ENCODE measurements at regions not wholly inside any gene's neighbourhood (a gene's known extent, or its start where the extent isn't known, plus 50 kb on each side); places are given as distances from the start of the nearest gene placed in this dataset.

GRCh38 chr9:95724253-95724991, 151.1 kb upstream of the ERCC6L2 start (continued):
- TF ChIP-seq AKAP8 (CRISPR knock-in tag; IDR thresholded peaks at IDR 0.05) (no peak), KDM4B (CRISPR knock-in tag; IDR thresholded peaks at IDR 0.05) (no peak), CREB1 (IDR thresholded peaks at IDR 0.05) (no peak), CREB1 (CRISPR knock-in tag; IDR thresholded peaks at IDR 0.05) (no peak), NR0B2 (CRISPR knock-in tag; IDR thresholded peaks at IDR 0.05) (no peak), NR2F2 (IDR thresholded peaks at IDR 0.05; ENCODE audit: borderline replicate concordance, low read depth) (peak; percentile 43; the same call in 1 of the 2 replicates), ZBTB33 (CRISPR knock-in tag; IDR thresholded peaks at IDR 0.05) (peak; percentile 39; the same call in 1 of the 2 replicates), ZNF687 (CRISPR knock-in tag; IDR thresholded peaks at IDR 0.05) (no peak), ZNF460 (CRISPR knock-in tag; IDR thresholded peaks at IDR 0.05; ENCODE audit: borderline replicate concordance) (no peak), AKNA (CRISPR knock-in tag; IDR thresholded peaks at IDR 0.05; ENCODE audit: borderline replicate concordance) (no peak), FOXC1 (CRISPR knock-in tag; IDR thresholded peaks at IDR 0.05; ENCODE audit: borderline replicate concordance) (no peak), ZNF138 (CRISPR knock-in tag; IDR thresholded peaks at IDR 0.05; ENCODE audit: low read depth) (no peak), ZNF33B (CRISPR knock-in tag; IDR thresholded peaks at IDR 0.05) (no peak), ATRX (CRISPR knock-in tag; IDR thresholded peaks at IDR 0.05; ENCODE audit: borderline replicate concordance) (no peak), ZNF792 (CRISPR knock-in tag; IDR thresholded peaks at IDR 0.05) (no peak), ZNF788 (CRISPR knock-in tag; IDR thresholded peaks at IDR 0.05; ENCODE audit: borderline replicate concordance) (peak; percentile 50; the same call in 1 of the 2 replicates), ONECUT2 (CRISPR knock-in tag; IDR thresholded peaks at IDR 0.05) (no peak), PLSCR1 (CRISPR knock-in tag; IDR thresholded peaks at IDR 0.05; ENCODE audit: borderline replicate concordance) (no peak)

Measured in HepG2 (cell line).